ENCODE measurements at regions not wholly inside any gene's neighbourhood (a gene's known extent, or its start where the extent isn't known, plus 50 kb on each side); places are given as distances from the start of the nearest gene placed in this dataset.

GRCh38 chr5:89253666-89254352, 370.8 kb upstream of the MEF2C start:
- DNase-seq, result no peak

- DNase-seq, result no peak
Measured at GRCh38 chr5:89246864-89247263, 363.9 kb upstream of the MEF2C start.

- DNase-seq, result no peak
Measured at GRCh38 chr5:89246252-89246651, 363.3 kb upstream of the MEF2C start.

GRCh38 chr5:89243611-89244010, 360.6 kb upstream of the MEF2C start:
- no peak for DNase-seq

GRCh38 chr5:89241186-89241585, 358.2 kb upstream of the MEF2C start:
- DNase-seq, result no peak

- DNase-seq, result no peak
Measured at GRCh38 chr5:89236900-89237299, 353.9 kb upstream of the MEF2C start.

- DNase-seq, result no peak
Measured at GRCh38 chr5:89233462-89233861, 350.5 kb upstream of the MEF2C start.

GRCh38 chr5:89232139-89232603, 349.2 kb upstream of the MEF2C start:
- DNase-seq, result peak; percentile 28

GRCh38 chr5:89230178-89230577, 347.2 kb upstream of the MEF2C start:
- no peak for DNase-seq

GRCh38 chr5:89229331-89230070, 346.5 kb upstream of the MEF2C start:
- DNase-seq, result no peak

- DNase-seq, result peak; percentile 8
Measured at GRCh38 chr5:89228355-89228754, 345.4 kb upstream of the MEF2C start.

- no peak for DNase-seq
Measured at GRCh38 chr5:89218364-89218763, 335.4 kb upstream of the MEF2C start.

GRCh38 chr5:89216606-89217005, 333.6 kb upstream of the MEF2C start:
- no peak for DNase-seq

- DNase-seq, result no peak
Measured at GRCh38 chr5:89213573-89213972, 330.6 kb upstream of the MEF2C start.

- DNase-seq, result no peak
Measured at GRCh38 chr5:89211836-89212235, 328.9 kb upstream of the MEF2C start.

GRCh38 chr5:89208811-89209210, 325.8 kb upstream of the MEF2C start:
- no peak for DNase-seq

GRCh38 chr5:89208392-89208791, 325.4 kb upstream of the MEF2C start:
- DNase-seq, result no peak

- DNase-seq, result no peak
Measured at GRCh38 chr5:89204756-89205155, 321.8 kb upstream of the MEF2C start.

- DNase-seq, result no peak
Measured at GRCh38 chr5:89203611-89204010, 320.6 kb upstream of the MEF2C start.

GRCh38 chr5:89200899-89201298, 317.9 kb upstream of the MEF2C start:
- DNase-seq, result no peak

- DNase-seq, result no peak
Measured at GRCh38 chr5:89199306-89199705, 316.3 kb upstream of the MEF2C start.

GRCh38 chr5:89191374-89191773, 308.4 kb upstream of the MEF2C start:
- DNase-seq, result no peak

GRCh38 chr5:89190515-89191265, 307.7 kb upstream of the MEF2C start:
- no peak for DNase-seq
